A549 (cell line): ENCODE measurements at regions not wholly inside any gene's neighbourhood (a gene's known extent, or its start where the extent isn't known, plus 50 kb on each side); places are given as distances from the start of the nearest gene placed in this dataset.

Experiments
- ATAC-seq, 2 experiments: fragments of 200-7000 bp in 1 of 2; fragments of >200 bp in 1 of 2; cut with Nextera tagmentation in 1 of 2; cut with Tn5 transposase in 1 of 2; 3 replicates each; pipeline versions ENCODE4 v1.8.0 to v1.9.1; 2018 to 2020; ENCODE audit warnings: mild to moderate bottlenecking in 1 of 2, moderate library complexity in 1 of 2
- CTCF ChIA-PET: fragments of 300-600 bp; sonication (Branson Sonifier 250); formaldehyde crosslinking; extraction: SDS; loops from one replicate; lab custom pipeline; 2021; ENCODE audit warnings: antibody characterized with exemption, inconsistent platforms; lab: Yijun Ruan, JAX
- POLR2A ChIA-PET: fragments of 350-600 bp; formaldehyde crosslinking; extraction: SDS; loops from one replicate; lab custom pipeline; 2021; ENCODE audit warnings: antibody characterized with exemption, inconsistent platforms; lab: Yijun Ruan, JAX
- DNase-seq, 2 experiments: peaks; one replicate each; pipeline versions ENCODE4 v3.0.0 to v3.0.0-alpha.2; 2011 to 2016; ENCODE audit warnings: low read depth in 1 of 2, low spot score in 1 of 2
- FAIRE-seq: peaks from 2 replicates; lab custom pipeline; 2011; peaks lifted over from hg19 to GRCh38; lab: Jason Lieb, UNC
- H3K27ac ChIP-seq, 2 experiments: fragments of >200 bp; sonication (Bioruptor Twin); formaldehyde crosslinking; 3 replicates each; pipeline ENCODE4 v1.5.1; 2016 to 2017
- H3K4me1 ChIP-seq: fragments of >200 bp; sonication (Bioruptor Twin); formaldehyde crosslinking; 3 replicates; pipeline ENCODE4 v1.6.1; 2016
- H3K4me2 ChIP-seq: fragments of >200 bp; sonication (Bioruptor Twin); formaldehyde crosslinking; 3 replicates; pipeline ENCODE4 v1.6.1; 2016
- H3K4me3 ChIP-seq: fragments of >200 bp; sonication (Bioruptor Twin); formaldehyde crosslinking; 3 replicates; pipeline ENCODE4 v1.5.1; 2016
- H3K9me3 ChIP-seq: fragments of >200 bp; sonication (Bioruptor Twin); formaldehyde crosslinking; 3 replicates; pipeline ENCODE4 v1.6.1; 2016
- CHD2 ChIP-seq: fragments of 150-350 bp; IDR thresholded peaks from 2 replicates; pipeline ENCODE4 v1.6.1; 2014; ENCODE audit warnings: low read length; ENCODE audit not compliant: partially characterized antibody
- EP300 ChIP-seq, 2 experiments: fragments of >200 bp; sonication (Bioruptor Twin); formaldehyde crosslinking; IDR thresholded peaks; 2 replicates in 1 of 2; 3 replicates in 1 of 2; pipeline ENCODE4 v1.6.1; 2016 to 2017
- GATA3 ChIP-seq: IDR thresholded peaks from 2 replicates; pipeline ENCODE4 v1.6.1; 2012; ENCODE audit warnings: borderline replicate concordance
- HEYL ChIP-seq: fragments of 250-450 bp; sonication (Bioruptor Pico); IDR thresholded peaks from 2 replicates; pipeline ENCODE4 v1.8.0; 2021; ENCODE audit warnings: mild to moderate bottlenecking, moderate library complexity
- HOXB13 ChIP-seq: fragments of 250-450 bp; sonication (Bioruptor Pico); IDR thresholded peaks from 2 replicates; pipeline ENCODE4 v1.5.0; 2020; ENCODE audit warnings: low read depth, mild to moderate bottlenecking, moderate library complexity
- JUN ChIP-seq, 2 experiments: fragments of >200 bp; sonication (Bioruptor Twin); formaldehyde crosslinking; IDR thresholded peaks; 2 replicates in 1 of 2; 3 replicates in 1 of 2; pipeline ENCODE4 v1.6.1; 2016 to 2017
- JUNB ChIP-seq: fragments of >200 bp; sonication (Bioruptor Twin); formaldehyde crosslinking; IDR thresholded peaks from 2 replicates; pipeline ENCODE4 v1.6.1; 2016
- KDM1A ChIP-seq: fragments of 200-600 bp; sonication (generic); IDR thresholded peaks from 2 replicates; pipeline ENCODE4 v1.6.1; 2016; ENCODE audit warnings: low read depth, mild to moderate bottlenecking
- MAFK ChIP-seq: fragments of 450-650 bp; IDR thresholded peaks from 2 replicates; pipeline ENCODE4 v1.6.1; 2014; ENCODE audit not compliant: partially characterized antibody
- MAZ ChIP-seq: fragments of 150-350 bp; IDR thresholded peaks from 2 replicates; pipeline ENCODE4 v1.6.1; 2014; ENCODE audit warnings: antibody characterized with exemption, low read depth, low read length, borderline replicate concordance
- MYC ChIP-seq: IDR thresholded peaks from 2 replicates; pipeline ENCODE4 v1.6.1; 2012; ENCODE audit warnings: mild to moderate bottlenecking, inconsistent platforms, low read length, improper control_type of control experiment, borderline replicate concordance
- NPAS2 ChIP-seq: fragments of 250-450 bp; sonication (Bioruptor Pico); IDR thresholded peaks from 2 replicates; pipeline ENCODE4 v1.8.0; 2022; ENCODE audit warnings: mild to moderate bottlenecking, moderate library complexity, borderline replicate concordance
- RAD21 ChIP-seq, 2 experiments: fragments of >200 bp in 1 of 2; sonication (Bioruptor Twin) in 1 of 2; formaldehyde crosslinking in 1 of 2; IDR thresholded peaks in 1 of 2; conservative IDR thresholded peaks in 1 of 2; 2 replicates in 1 of 2; 3 replicates in 1 of 2; pipeline ENCODE4 v1.6.1; 2012 to 2018; ENCODE audit warnings: inconsistent platforms in 1 of 2
- RNF2 ChIP-seq: fragments of 200-600 bp; sonication (generic); IDR thresholded peaks from 2 replicates; pipeline ENCODE4 v1.6.1; 2016; ENCODE audit warnings: low read depth, mild to moderate bottlenecking, antibody characterized with exemption, moderate library complexity, borderline replicate concordance
- SREBF2 ChIP-seq: fragments of 450-650 bp; IDR thresholded peaks from 2 replicates; pipeline ENCODE4 v1.6.1; 2014; ENCODE audit warnings: mild to moderate bottlenecking, moderate library complexity
- TP53 ChIP-seq: fragments of 250-450 bp; sonication (Bioruptor Pico); IDR thresholded peaks from 2 replicates; pipeline ENCODE4 v1.5.0; 2021; ENCODE audit warnings: mild to moderate bottlenecking, moderate library complexity
- ZNF302 ChIP-seq: fragments of 250-450 bp; sonication (Bioruptor Pico); IDR thresholded peaks from 2 replicates; pipeline ENCODE4 v1.9.0; 2021; ENCODE audit warnings: inconsistent platforms, mild to moderate bottlenecking, moderate library complexity
- WGBS: methylation state at CpG from one replicate; pipeline ENCODE4 v1.1.6; 2017; ENCODE audit errors: missing lambda C conversion rate; 5-methylcytosine and 5-hydroxymethylcytosine counted together
- TF ChIP-seq, protein P1 (sequence below): fragments of >200 bp; sonication (Bioruptor Twin); formaldehyde crosslinking; IDR thresholded peaks from 3 replicates; pipeline ENCODE4 v1.6.1; 2016
- TF ChIP-seq, protein P2 (sequence below): IDR thresholded peaks from 2 replicates; pipeline ENCODE4 v1.6.1; 2012
- TF ChIP-seq, protein P3 (sequence below): IDR thresholded peaks from 2 replicates; pipeline ENCODE4 v1.6.1; 2012
- TF ChIP-seq, protein P4 (sequence below): fragments of 150-350 bp; IDR thresholded peaks from 2 replicates; pipeline ENCODE4 v1.6.1; 2014; ENCODE audit warnings: low read depth, mild to moderate bottlenecking, low read length

DNA sequence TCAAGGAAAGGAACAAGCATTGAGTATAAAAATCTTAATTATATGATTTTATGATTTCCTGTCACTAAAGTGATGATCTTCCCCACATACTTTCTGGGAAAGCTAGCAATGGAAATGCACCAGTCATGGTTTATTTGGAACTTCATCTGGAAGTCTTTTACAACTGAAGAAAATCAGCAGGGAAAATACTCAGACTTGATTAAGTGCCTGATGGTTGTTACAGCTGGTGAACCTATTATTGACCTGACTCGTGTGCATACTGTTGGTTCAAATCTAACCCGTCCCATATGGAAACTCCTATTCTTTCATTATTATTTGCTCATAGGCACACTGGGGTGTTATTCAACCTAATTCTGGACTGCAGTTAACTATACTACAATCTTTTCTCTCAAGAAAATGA is 701.8 kb upstream of the CCDC54 start (continued):
- TF ChIP-seq RNF2, result no peak
- no peak for TF ChIP-seq MAFK
- TF ChIP-seq, all 56 proteins: peak for 0

DNA sequence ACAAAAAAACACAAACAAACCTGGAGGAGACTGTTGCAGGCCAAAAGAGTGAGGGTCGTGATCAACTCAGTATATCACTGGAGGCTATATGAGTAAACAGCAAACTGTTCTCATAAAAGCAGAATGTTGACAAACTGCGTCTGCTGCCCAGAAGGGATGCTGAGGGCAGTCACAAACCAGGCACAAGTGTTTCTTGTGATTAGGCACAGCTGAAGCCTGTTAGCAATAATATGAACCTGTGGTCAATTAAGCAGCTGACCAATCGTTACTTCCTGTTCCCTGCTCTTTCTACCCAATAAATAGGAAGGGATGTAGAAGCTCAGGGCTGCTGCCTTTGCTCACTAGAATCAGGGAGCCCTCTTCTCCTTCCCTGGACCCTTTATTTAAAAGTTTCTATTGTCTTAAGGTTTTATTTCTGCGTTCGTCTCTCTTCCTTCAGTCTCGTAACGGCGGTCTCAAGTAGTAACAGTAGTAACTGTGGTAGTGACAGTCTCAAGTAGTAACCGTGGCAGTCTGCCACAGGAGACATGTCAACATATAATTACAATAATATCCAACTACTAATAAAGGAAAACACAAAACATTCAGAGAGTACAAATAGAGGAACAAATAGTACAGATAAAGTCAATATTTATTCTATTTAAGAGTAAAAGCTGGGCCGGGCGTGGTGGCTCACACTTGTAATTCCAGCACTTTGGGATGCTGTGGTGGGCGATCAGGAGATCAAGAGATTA is 698.4 kb upstream of the CCDC54 start:
- no peaks in the 10 kb centered on the region for H3K4me1 ChIP-seq
- H3K4me2 ChIP-seq, result no peak overlapping the region
- WGBS, result 54% methylated on average over 12 of the region's 12 CpGs
- no peak overlapping the region for H3K4me3 ChIP-seq
- no peaks in the 10 kb centered on the region for H3K9me3 ChIP-seq
- no peak overlapping the region for H3K27ac ChIP-seq
- FAIRE-seq, result no peak
- no peak for DNase-seq
- ChIA-PET POLR2A (no interaction called here), CTCF (interaction anchor here (1.1 kb wide), 1 partner anchor 13 kb away, joined by 3 read pairs; no protein-coding TSS in a partner anchor)
- TF ChIP-seq, protein P1, sequence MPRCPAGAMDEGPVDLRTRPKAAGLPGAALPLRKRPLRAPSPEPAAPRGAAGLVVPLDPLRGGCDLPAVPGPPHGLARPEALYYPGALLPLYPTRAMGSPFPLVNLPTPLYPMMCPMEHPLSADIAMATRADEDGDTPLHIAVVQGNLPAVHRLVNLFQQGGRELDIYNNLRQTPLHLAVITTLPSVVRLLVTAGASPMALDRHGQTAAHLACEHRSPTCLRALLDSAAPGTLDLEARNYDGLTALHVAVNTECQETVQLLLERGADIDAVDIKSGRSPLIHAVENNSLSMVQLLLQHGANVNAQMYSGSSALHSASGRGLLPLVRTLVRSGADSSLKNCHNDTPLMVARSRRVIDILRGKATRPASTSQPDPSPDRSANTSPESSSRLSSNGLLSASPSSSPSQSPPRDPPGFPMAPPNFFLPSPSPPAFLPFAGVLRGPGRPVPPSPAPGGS, result no peak
- no peak for TF ChIP-seq HEYL
- TF ChIP-seq NPAS2 (CRISPR knock-in tag), result no peak
- TF ChIP-seq SREBF2, result no peak
- TF ChIP-seq, protein P2, sequence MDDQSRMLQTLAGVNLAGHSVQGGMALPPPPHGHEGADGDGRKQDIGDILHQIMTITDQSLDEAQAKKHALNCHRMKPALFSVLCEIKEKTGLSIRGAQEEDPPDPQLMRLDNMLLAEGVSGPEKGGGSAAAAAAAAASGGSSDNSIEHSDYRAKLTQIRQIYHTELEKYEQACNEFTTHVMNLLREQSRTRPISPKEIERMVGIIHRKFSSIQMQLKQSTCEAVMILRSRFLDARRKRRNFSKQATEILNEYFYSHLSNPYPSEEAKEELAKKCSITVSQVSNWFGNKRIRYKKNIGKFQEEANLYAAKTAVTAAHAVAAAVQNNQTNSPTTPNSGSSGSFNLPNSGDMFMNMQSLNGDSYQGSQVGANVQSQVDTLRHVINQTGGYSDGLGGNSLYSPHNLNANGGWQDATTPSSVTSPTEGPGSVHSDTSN, result no peak
- TF ChIP-seq KDM1A, result no peak
- no peak for TF ChIP-seq GATA3
- TF ChIP-seq CHD2, result no peak
- no peak for TF ChIP-seq EP300 (IDR thresholded peaks at IDR 0.05)
- no peak for TF ChIP-seq JUNB
- no peak for TF ChIP-seq MAZ
- ATAC-seq, result no peak

DNA sequence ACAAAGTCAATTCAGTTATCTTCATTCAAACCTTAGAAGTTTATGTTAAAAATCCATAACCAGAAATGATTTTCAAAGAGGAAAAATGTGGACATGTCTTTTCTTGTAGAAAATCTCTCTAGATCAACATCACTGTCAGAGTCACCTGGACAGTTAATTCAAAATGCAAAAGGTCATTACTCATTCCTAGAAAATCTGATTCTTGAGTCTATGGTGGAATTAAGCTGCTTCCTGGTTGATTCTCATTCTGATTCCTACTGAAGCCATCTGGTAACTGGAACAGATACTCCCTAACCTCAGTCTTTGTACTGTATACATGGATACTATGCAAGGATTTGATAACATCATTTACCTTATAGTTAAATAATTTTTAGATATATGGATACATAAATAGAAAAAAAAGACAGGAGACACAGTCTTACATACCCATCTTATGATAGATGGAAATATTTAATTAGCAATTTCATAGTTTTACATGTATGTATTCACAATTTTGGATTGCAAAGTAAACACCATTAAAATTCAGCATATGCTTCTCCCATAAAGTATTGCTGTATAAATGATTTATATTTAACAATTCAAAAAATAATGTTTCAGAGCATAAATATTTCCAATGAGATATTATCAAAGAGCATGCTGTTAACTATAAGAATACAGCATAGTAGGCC is 693.2 kb upstream of the CCDC54 start:
- Histone ChIP-seq H3K27ac (no peak overlapping the region), H3K4me1 (peaks cover 9% of the 10 kb centered on the region), H3K4me3 (no peak overlapping the region), H3K9me3 (no peaks in the 10 kb centered on the region), H3K4me2 (no peak overlapping the region)
- FAIRE-seq (no peak), ATAC-seq (no peak), DNase-seq (no peak)
- ChIA-PET CTCF (no interaction called here), POLR2A (no interaction called here)
- TF ChIP-seq HOXB13 (CRISPR knock-in tag), result no peak

DNA sequence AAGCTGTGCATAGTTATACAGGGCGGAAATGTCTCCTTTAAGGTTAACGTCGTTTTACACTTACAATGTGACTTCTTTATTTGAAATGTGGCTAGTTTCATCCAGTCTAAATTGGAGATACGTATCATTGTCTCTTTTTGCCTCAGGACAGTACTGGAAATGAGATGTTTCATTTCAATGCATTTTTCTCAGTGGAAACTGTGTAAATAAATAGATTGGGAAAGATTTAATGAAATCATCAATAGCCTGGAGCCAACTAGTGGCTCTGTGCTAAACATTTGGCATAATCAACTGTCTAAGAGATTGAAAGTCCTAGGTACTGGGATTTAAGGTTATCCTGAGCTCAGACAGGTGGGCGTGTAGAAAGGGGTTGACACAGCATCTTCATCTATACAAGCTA is 691.5 kb upstream of the CCDC54 start:
- TF ChIP-seq JUN (IDR thresholded peaks at IDR 0.05), result no peak
- no peak for TF ChIP-seq TP53 (CRISPR knock-in tag)
- TF ChIP-seq, protein P3, sequence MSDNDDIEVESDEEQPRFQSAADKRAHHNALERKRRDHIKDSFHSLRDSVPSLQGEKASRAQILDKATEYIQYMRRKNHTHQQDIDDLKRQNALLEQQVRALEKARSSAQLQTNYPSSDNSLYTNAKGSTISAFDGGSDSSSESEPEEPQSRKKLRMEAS, result no peak
- TF ChIP-seq, protein P4, sequence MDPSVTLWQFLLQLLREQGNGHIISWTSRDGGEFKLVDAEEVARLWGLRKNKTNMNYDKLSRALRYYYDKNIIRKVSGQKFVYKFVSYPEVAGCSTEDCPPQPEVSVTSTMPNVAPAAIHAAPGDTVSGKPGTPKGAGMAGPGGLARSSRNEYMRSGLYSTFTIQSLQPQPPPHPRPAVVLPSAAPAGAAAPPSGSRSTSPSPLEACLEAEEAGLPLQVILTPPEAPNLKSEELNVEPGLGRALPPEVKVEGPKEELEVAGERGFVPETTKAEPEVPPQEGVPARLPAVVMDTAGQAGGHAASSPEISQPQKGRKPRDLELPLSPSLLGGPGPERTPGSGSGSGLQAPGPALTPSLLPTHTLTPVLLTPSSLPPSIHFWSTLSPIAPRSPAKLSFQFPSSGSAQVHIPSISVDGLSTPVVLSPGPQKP, result no peak
- TF ChIP-seq MYC, result no peak
- TF ChIP-seq ZNF302 (CRISPR knock-in tag), result no peak
- no peak for TF ChIP-seq RAD21 (conservative IDR thresholded peaks at IDR 0.05 in 1 of 2, IDR thresholded peaks at IDR 0.05 in 1 of 2)
- no peak for TF ChIP-seq EP300 (IDR thresholded peaks at IDR 0.05)
- no peak for TF ChIP-seq MAFK
- DNase-seq, result no peak
- Histone ChIP-seq H3K9me3 (no peaks in the 10 kb centered on the region), H3K4me2 (no peak overlapping the region), H3K27ac (no peak overlapping the region), H3K4me1 (peaks cover 9% of the 10 kb centered on the region), H3K4me3 (no peak overlapping the region)
- ChIA-PET POLR2A (no interaction called here), CTCF (interaction anchor here (1.1 kb wide), 1 partner anchor 42 kb away, joined by 4 read pairs; no protein-coding TSS in a partner anchor)
- no peak for FAIRE-seq
- 67% methylated on average over 5 of the region's 5 CpGs for WGBS
- no peak for ATAC-seq
